HG03280 (cell line): ENCODE measurements at regions not wholly inside any gene's neighbourhood (a gene's known extent, or its start where the extent isn't known, plus 50 kb on each side); places are given as distances from the start of the nearest gene placed in this dataset.

Experiments used
- ATAC-seq: cut with Tn5 transposase; IDR thresholded peaks from one replicate; pipeline ENCODE4 v1.9.1; 2021; ENCODE audit warnings: mild to moderate bottlenecking, moderate library complexity; ENCODE audit not compliant: unreplicated experiment

- ATAC-seq = no peak
Measured at GRCh38 chr3:9301091-9301490, 51.6 kb upstream of the SRGAP3 start.

DNA sequence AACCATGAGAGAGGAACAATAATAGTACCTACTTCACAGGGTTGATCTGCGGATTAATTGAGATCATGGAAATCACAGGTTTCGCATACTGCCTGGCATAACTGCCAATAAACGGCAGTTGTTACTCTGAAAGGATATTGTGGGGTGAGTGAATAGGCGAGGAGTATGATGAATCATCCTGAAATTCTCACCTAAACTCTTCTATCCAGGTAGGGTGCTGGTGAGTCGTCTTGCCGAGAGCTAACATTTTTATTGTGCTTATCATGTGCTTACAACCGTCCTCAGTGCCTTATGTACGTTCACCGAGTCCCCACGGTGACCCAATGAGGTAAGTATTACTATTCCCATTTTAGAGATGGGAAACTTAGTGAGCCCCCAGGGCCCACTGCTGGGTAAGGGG, 52.4 kb upstream of the SRGAP3 start:
- ATAC-seq = no peak

- peak; percentile 97 for ATAC-seq
Measured at GRCh38 chr3:9302425-9303181, 53.2 kb upstream of the SRGAP3 start.

- no peak for ATAC-seq
Measured at GRCh38 chr3:9308298-9308990, 54.4 kb upstream of the THUMPD3 start.

- no peak for ATAC-seq
Measured at GRCh38 chr3:9310043-9310442, 52.8 kb upstream of the THUMPD3 start.

DNA sequence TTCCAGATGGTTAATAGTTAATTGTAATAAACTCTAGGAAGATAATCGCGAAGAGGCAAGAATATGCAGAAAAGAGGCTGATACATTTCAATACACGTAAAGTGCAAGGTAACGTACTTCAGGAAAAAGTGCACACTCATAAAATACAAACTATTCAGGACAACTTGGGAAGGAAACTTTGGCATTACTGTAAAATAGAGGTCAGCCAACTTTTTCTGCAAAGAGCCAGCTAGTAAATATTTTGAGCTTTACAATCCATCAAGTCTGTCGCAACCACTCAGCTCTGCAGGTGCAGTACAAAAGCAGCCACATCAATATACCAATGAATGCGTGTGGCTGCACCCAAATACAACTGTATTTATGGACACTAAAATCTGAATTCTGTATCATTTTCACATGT, 51.6 kb upstream of the THUMPD3 start:
- no peak for ATAC-seq
